ENCODE measurements at regions not wholly inside any gene's neighbourhood (a gene's known extent, or its start where the extent isn't known, plus 50 kb on each side); places are given as distances from the start of the nearest gene placed in this dataset.

DNA sequence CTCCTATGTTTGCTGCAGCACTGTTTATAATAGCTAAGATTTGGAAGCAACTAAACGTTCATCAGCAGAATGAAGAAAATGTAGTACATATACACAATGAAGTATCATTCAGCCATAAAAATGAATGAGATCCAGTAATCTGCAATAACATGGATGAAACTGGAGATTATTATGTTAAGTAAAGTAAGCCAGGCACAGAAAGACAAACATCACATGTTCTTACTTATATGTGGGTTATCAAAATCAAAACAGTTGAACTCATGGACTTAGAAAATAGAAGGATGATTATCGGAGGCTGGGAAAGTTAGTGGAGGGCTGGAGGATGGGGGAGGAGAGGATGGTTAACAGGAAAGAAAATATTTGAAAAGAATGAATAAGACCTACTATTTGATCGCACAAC lies 1017.6 kb downstream of the KCNT2 start:
- TF ChIP-seq EZH2 (IDR thresholded peaks at IDR 0.05; ENCODE audit: borderline replicate concordance) (no peak), CTCF (IDR thresholded peaks at IDR 0.05; ENCODE audit: poor library complexity) (no peak), EZH2phosphoT487 (IDR thresholded peaks at IDR 0.05; ENCODE audit: low read depth, severe bottlenecking, unreplicated experiment) (no peak)
